ENCODE measurements at regions not wholly inside any gene's neighbourhood (a gene's known extent, or its start where the extent isn't known, plus 50 kb on each side); places are given as distances from the start of the nearest gene placed in this dataset.

- DNase-seq (ENCODE audit: insufficient read length, low spot score) = no peak
- no peak for FAIRE-seq
- TF ChIP-seq CTCF (IDR thresholded peaks at IDR 0.05; ENCODE audit: insufficient read depth, missing control alignments) = no peak
Observed at GRCh38 chr2:187719510-187719909, 165.3 kb upstream of the TFPI start.

- no peak for DNase-seq (ENCODE audit: insufficient read length, low spot score)
- TF ChIP-seq CTCF (IDR thresholded peaks at IDR 0.05; ENCODE audit: insufficient read depth, missing control alignments) = no peak
- FAIRE-seq = no peak
Observed at GRCh38 chr2:187748958-187749357, 194.7 kb upstream of the TFPI start.

- no peak for TF ChIP-seq CTCF (IDR thresholded peaks at IDR 0.05; ENCODE audit: insufficient read depth, missing control alignments)
- DNase-seq (ENCODE audit: insufficient read length, low spot score) (no peak), FAIRE-seq (no peak)
Observed at GRCh38 chr2:187749804-187750431, 195.7 kb upstream of the TFPI start.

- TF ChIP-seq CTCF (IDR thresholded peaks at IDR 0.05; ENCODE audit: insufficient read depth, missing control alignments) = no peak
- DNase-seq (ENCODE audit: insufficient read length, low spot score) (no peak), FAIRE-seq (no peak)
Observed at GRCh38 chr2:187768995-187769394, 214.8 kb upstream of the TFPI start.

- no peak for TF ChIP-seq CTCF (IDR thresholded peaks at IDR 0.05; ENCODE audit: insufficient read depth, missing control alignments)
- DNase-seq (ENCODE audit: insufficient read length, low spot score) (no peak), FAIRE-seq (no peak)
Observed at GRCh38 chr2:187769437-187769836, 215.2 kb upstream of the TFPI start.

GRCh38 chr2:187774551-187775071 is 220.4 kb upstream of the TFPI start:
- no peak for TF ChIP-seq CTCF (IDR thresholded peaks at IDR 0.05; ENCODE audit: insufficient read depth, missing control alignments)
- FAIRE-seq (no peak), DNase-seq (ENCODE audit: insufficient read length, low spot score) (no peak)

- no peak for DNase-seq (ENCODE audit: insufficient read length, low spot score)
- FAIRE-seq = no peak
- no peak for TF ChIP-seq CTCF (IDR thresholded peaks at IDR 0.05; ENCODE audit: insufficient read depth, missing control alignments)
Observed at GRCh38 chr2:187775196-187775595, 221.0 kb upstream of the TFPI start.
